Amniotic epithelial cell (primary cell): ENCODE measurements at regions not wholly inside any gene's neighbourhood (a gene's known extent, or its start where the extent isn't known, plus 50 kb on each side); places are given as distances from the start of the nearest gene placed in this dataset.
"Not testable (repeated sequence)": the region's sequence is repeated elsewhere in the genome, so short reads cannot be mapped to it uniquely, and the experiment has no call there.

Source experiments
- DNase-seq: peaks from one replicate; pipeline ENCODE4 v3.0.0-alpha.2; 2010; ENCODE audit warnings: low read depth

GRCh38 chr2:62654876-62655359 is 50.6 kb upstream of the EHBP1 start:
- DNase-seq: no peak

GRCh38 chr2:62654423-62654791 is 51.1 kb upstream of the EHBP1 start:
- peak; percentile 47 for DNase-seq

- no peak for DNase-seq
These were observed 51.7 kb upstream of the EHBP1 start for GRCh38 chr2:62653582-62654422.

- DNase-seq: not testable (repeated sequence)
These were observed 56.4 kb upstream of the EHBP1 start for GRCh38 chr2:62649087-62649486.

- DNase-seq: no peak
These were observed 62.4 kb upstream of the EHBP1 start for GRCh38 chr2:62643100-62643471.

GRCh38 chr2:62642429-62643099 is 62.9 kb upstream of the EHBP1 start:
- no peak for DNase-seq

- no peak for DNase-seq
These were observed 63.6 kb upstream of the EHBP1 start for GRCh38 chr2:62641936-62642335.

GRCh38 chr2:62641410-62641843 is 64.1 kb upstream of the EHBP1 start:
- peak; percentile 49 for DNase-seq

GRCh38 chr2:62631160-62632085 is 74.1 kb upstream of the EHBP1 start:
- no peak for DNase-seq

- DNase-seq: not testable (repeated sequence)
These were observed 75.3 kb upstream of the EHBP1 start for GRCh38 chr2:62630206-62630605.

- DNase-seq: not testable (repeated sequence)
These were observed 76.2 kb upstream of the EHBP1 start for GRCh38 chr2:62629310-62629709.

GRCh38 chr2:62627667-62628066 is 77.8 kb upstream of the EHBP1 start:
- DNase-seq: no peak

GRCh38 chr2:62624855-62625254 is 80.7 kb upstream of the EHBP1 start:
- DNase-seq: no peak

- not testable (repeated sequence) for DNase-seq
These were observed 89.0 kb upstream of the EHBP1 start for GRCh38 chr2:62616486-62616885.

GRCh38 chr2:62611854-62612253 is 93.7 kb upstream of the EHBP1 start:
- DNase-seq: no peak

GRCh38 chr2:62605471-62605870 is 99.5 kb upstream of the TMEM17 start:
- not testable (repeated sequence) for DNase-seq

- no peak for DNase-seq
These were observed 98.3 kb upstream of the TMEM17 start for GRCh38 chr2:62604336-62604735.

- DNase-seq: no peak
These were observed 97.2 kb upstream of the TMEM17 start for GRCh38 chr2:62603154-62603712.

- DNase-seq: not testable (repeated sequence)
These were observed 93.8 kb upstream of the TMEM17 start for GRCh38 chr2:62599674-62600410.

- peak; percentile 69 for DNase-seq
These were observed 91.3 kb upstream of the TMEM17 start for GRCh38 chr2:62597323-62597722.
